HepG2 (cell line): ENCODE measurements at regions not wholly inside any gene's neighbourhood (a gene's known extent, or its start where the extent isn't known, plus 50 kb on each side); places are given as distances from the start of the nearest gene placed in this dataset.

Source experiments
- CHD4 ChIP-seq: fragments of 200-600 bp; sonication (generic); IDR thresholded peaks from 2 replicates; pipeline ENCODE4 v1.7.0; 2017; ENCODE audit warnings: mild to moderate bottlenecking, low read length, borderline replicate concordance
- EP300 ChIP-seq, 3 experiments: sonication (generic) in 1 of 3; formaldehyde crosslinking in 1 of 3; IDR thresholded peaks; 2 replicates each; pipeline versions ENCODE4 v1.5.1 to v1.6.1; 2011 to 2020; ENCODE audit warnings: low read depth in 2 of 3, low read length in 2 of 3, borderline replicate concordance in 1 of 3, improper control_type of control experiment in 1 of 3, mild to moderate bottlenecking in 1 of 3, missing genetic modification reagents in 1 of 3, moderate library complexity in 1 of 3
- ETV5 ChIP-seq: IDR thresholded peaks from 2 replicates; pipeline ENCODE4 v1.6.1; 2018; ENCODE audit warnings: missing biosample characterization, missing genetic modification reagents, inconsistent platforms, borderline replicate concordance
- HNRNPUL1 ChIP-seq: fragments of 200-400 bp; formaldehyde crosslinking; IDR thresholded peaks from 2 replicates; pipeline ENCODE4 v1.6.1; 2017; ENCODE audit warnings: low read depth, mild to moderate bottlenecking, low read length, moderate library complexity
- KLF16 ChIP-seq, 2 experiments: sonication (generic) in 1 of 2; formaldehyde crosslinking in 1 of 2; IDR thresholded peaks; 2 replicates each; pipeline versions ENCODE4 v1.6.1 to v1.8.0; 2016 to 2023; ENCODE audit warnings: missing genetic modification reagents in 2 of 2, missing compliant biosample characterization in 1 of 2
- MBD4 ChIP-seq: IDR thresholded peaks from 2 replicates; pipeline ENCODE4 v1.6.1; 2012; ENCODE audit warnings: low read length, inconsistent platforms, borderline replicate concordance
- MTA3 ChIP-seq: sonication (generic); formaldehyde crosslinking; IDR thresholded peaks from 2 replicates; pipeline ENCODE4 v1.4.0; 2020; ENCODE audit warnings: missing genetic modification reagents
- NCOR1 ChIP-seq: fragments of 200-600 bp; sonication (generic); IDR thresholded peaks from 2 replicates; pipeline ENCODE4 v1.7.0; 2017; ENCODE audit warnings: antibody characterized with exemption, low read length, borderline replicate concordance
- NFIC ChIP-seq: IDR thresholded peaks from 2 replicates; pipeline ENCODE4 v1.6.1; 2012; ENCODE audit warnings: mild to moderate bottlenecking, low read length, inconsistent platforms
- NKX3-1 ChIP-seq: sonication (generic); formaldehyde crosslinking; IDR thresholded peaks from 2 replicates; pipeline ENCODE4 v1.5.0; 2020; ENCODE audit warnings: missing genetic modification reagents
- PHF20 ChIP-seq: sonication (generic); formaldehyde crosslinking; IDR thresholded peaks from 2 replicates; pipeline ENCODE4 v1.5.0; 2020; ENCODE audit warnings: mild to moderate bottlenecking, missing genetic modification reagents
- RFXAP ChIP-seq: sonication (generic); formaldehyde crosslinking; IDR thresholded peaks from 2 replicates; pipeline ENCODE4 v1.4.0; 2020; ENCODE audit warnings: missing genetic modification reagents, borderline replicate concordance
- SRF ChIP-seq: IDR thresholded peaks from 2 replicates; pipeline ENCODE4 v1.6.1; 2011; ENCODE audit warnings: mild to moderate bottlenecking, low read depth, low read length, moderate library complexity
- STAG1 ChIP-seq: sonication (generic); formaldehyde crosslinking; IDR thresholded peaks from 2 replicates; pipeline ENCODE4 v1.4.0; 2020; ENCODE audit warnings: missing genetic modification reagents
- TARDBP ChIP-seq: sonication (generic); formaldehyde crosslinking; IDR thresholded peaks from 2 replicates; pipeline ENCODE4 v1.8.0; 2022; ENCODE audit warnings: mild to moderate bottlenecking, missing genetic modification reagents
- ZBTB7B ChIP-seq: sonication (generic); formaldehyde crosslinking; IDR thresholded peaks from 2 replicates; pipeline ENCODE4 v1.4.0; 2020; ENCODE audit warnings: missing genetic modification reagents
- ZFYVE20 ChIP-seq: sonication (generic); formaldehyde crosslinking; IDR thresholded peaks from 2 replicates; pipeline ENCODE4 v1.8.0; 2023; ENCODE audit warnings: low read depth, mild to moderate bottlenecking, moderate library complexity, missing genetic modification reagents, borderline replicate concordance
- ZNF10 ChIP-seq: sonication (generic); formaldehyde crosslinking; IDR thresholded peaks from 2 replicates; pipeline ENCODE4 v1.4.0; 2020; ENCODE audit warnings: mild to moderate bottlenecking, low read depth, missing genetic modification reagents, borderline replicate concordance
- ZNF652 ChIP-seq: IDR thresholded peaks from 2 replicates; pipeline ENCODE4 v1.6.1; 2016; ENCODE audit warnings: low read depth, borderline replicate concordance
- ZNF790 ChIP-seq: sonication (generic); formaldehyde crosslinking; IDR thresholded peaks from 2 replicates; pipeline ENCODE4 v1.8.0; 2022; ENCODE audit warnings: missing genetic modification reagents, mild to moderate bottlenecking, borderline replicate concordance
- ZNF879 ChIP-seq: sonication (generic); formaldehyde crosslinking; IDR thresholded peaks from 2 replicates; pipeline ENCODE4 v1.8.1; 2023; ENCODE audit warnings: missing genetic modification reagents
- TF ChIP-seq, protein P1 (sequence below): sonication (generic); formaldehyde crosslinking; conservative IDR thresholded peaks from 2 replicates; pipeline ENCODE4 v1.4.0; 2020; ENCODE audit warnings: mild to moderate bottlenecking, missing genetic modification reagents, moderate library complexity
- TF ChIP-seq, protein P2 (sequence below): sonication (generic); formaldehyde crosslinking; IDR thresholded peaks from 2 replicates; pipeline ENCODE4 v1.4.0; 2020; ENCODE audit warnings: missing genetic modification reagents

DNA sequence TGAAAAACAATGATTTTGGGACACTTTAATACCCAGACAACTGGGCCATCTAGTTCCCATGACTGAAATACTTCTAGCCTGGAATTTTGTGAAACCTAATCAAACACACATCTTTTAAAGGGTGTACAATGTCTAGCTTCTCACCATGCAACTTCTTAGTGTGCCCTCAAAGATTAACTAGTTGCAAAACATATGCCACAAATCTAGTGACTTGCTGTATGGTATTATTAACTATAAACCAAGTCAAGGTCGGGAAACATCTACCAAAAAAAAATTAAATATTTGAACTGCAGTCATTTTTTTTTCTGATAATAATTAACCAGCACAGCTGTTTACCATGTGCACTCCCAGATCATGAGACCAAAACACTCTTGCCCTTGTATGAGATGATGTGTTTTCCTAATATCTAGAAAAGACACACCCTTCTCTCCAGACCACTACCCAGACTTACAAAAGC lies 171.8 kb upstream of the FOXN3 start (continued):
- TF ChIP-seq NFIC (peak; percentile 67; the same call in 1 of the 2 replicates), NKX3-1 (0 out of 2 replicates have a peak, but pooled peaks have one; percentile 55), ZFYVE20 (CRISPR knock-in tag) (no peak), ZNF790 (CRISPR knock-in tag) (no peak), MTA3 (no peak), CHD4 (peak; percentile 24; the same call in 1 of the 2 replicates), RFXAP (no peak), HNRNPUL1 (peak; percentile 78), ZNF10 (CRISPR knock-in tag) (no peak), PHF20 (CRISPR knock-in tag) (no peak), ETV5 (no peak), KLF16 (CRISPR knock-in tag; IDR thresholded peaks at IDR 0.05) (peak in 1 of 2 experiments; percentile 46; a peak in 1 of 4 replicates), SRF (no peak), ZNF652 (CRISPR knock-in tag) (peak; percentile 39; the same call in 1 of the 2 replicates), MBD4 (no peak), TARDBP (CRISPR knock-in tag) (0 out of 2 replicates have a peak, but pooled peaks have one; percentile 30), NCOR1 (peak; percentile 45; the same call in 1 of the 2 replicates), STAG1 (CRISPR knock-in tag) (peak; percentile 19), ZNF879 (no peak), EP300 (IDR thresholded peaks at IDR 0.05; ENCODE audit: low read depth in 2 of 2, low read length in 2 of 2) (peak in 1 of 2 experiments; percentile 88; a peak in 2 of 4 replicates), EP300 (CRISPR knock-in tag; IDR thresholded peaks at IDR 0.05; ENCODE audit: borderline replicate concordance) (no peak), ZBTB7B (CRISPR knock-in tag) (no peak)
- TF ChIP-seq, protein P1, sequence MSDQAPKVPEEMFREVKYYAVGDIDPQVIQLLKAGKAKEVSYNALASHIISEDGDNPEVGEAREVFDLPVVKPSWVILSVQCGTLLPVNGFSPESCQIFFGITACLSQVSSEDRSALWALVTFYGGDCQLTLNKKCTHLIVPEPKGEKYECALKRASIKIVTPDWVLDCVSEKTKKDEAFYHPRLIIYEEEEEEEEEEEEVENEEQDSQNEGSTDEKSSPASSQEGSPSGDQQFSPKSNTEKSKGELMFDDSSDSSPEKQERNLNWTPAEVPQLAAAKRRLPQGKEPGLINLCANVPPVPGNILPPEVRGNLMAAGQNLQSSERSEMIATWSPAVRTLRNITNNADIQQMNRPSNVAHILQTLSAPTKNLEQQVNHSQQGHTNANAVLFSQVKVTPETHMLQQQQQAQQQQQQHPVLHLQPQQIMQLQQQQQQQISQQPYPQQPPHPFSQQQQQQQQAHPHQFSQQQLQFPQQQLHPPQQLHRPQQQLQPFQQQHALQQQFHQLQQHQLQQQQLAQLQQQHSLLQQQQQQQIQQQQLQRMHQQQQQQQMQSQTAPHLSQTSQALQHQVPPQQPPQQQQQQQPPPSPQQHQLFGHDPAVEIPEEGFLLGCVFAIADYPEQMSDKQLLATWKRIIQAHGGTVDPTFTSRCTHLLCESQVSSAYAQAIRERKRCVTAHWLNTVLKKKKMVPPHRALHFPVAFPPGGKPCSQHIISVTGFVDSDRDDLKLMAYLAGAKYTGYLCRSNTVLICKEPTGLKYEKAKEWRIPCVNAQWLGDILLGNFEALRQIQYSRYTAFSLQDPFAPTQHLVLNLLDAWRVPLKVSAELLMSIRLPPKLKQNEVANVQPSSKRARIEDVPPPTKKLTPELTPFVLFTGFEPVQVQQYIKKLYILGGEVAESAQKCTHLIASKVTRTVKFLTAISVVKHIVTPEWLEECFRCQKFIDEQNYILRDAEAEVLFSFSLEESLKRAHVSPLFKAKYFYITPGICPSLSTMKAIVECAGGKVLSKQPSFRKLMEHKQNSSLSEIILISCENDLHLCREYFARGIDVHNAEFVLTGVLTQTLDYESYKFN (CRISPR knock-in tag): peak; percentile 73
- TF ChIP-seq, protein P2, sequence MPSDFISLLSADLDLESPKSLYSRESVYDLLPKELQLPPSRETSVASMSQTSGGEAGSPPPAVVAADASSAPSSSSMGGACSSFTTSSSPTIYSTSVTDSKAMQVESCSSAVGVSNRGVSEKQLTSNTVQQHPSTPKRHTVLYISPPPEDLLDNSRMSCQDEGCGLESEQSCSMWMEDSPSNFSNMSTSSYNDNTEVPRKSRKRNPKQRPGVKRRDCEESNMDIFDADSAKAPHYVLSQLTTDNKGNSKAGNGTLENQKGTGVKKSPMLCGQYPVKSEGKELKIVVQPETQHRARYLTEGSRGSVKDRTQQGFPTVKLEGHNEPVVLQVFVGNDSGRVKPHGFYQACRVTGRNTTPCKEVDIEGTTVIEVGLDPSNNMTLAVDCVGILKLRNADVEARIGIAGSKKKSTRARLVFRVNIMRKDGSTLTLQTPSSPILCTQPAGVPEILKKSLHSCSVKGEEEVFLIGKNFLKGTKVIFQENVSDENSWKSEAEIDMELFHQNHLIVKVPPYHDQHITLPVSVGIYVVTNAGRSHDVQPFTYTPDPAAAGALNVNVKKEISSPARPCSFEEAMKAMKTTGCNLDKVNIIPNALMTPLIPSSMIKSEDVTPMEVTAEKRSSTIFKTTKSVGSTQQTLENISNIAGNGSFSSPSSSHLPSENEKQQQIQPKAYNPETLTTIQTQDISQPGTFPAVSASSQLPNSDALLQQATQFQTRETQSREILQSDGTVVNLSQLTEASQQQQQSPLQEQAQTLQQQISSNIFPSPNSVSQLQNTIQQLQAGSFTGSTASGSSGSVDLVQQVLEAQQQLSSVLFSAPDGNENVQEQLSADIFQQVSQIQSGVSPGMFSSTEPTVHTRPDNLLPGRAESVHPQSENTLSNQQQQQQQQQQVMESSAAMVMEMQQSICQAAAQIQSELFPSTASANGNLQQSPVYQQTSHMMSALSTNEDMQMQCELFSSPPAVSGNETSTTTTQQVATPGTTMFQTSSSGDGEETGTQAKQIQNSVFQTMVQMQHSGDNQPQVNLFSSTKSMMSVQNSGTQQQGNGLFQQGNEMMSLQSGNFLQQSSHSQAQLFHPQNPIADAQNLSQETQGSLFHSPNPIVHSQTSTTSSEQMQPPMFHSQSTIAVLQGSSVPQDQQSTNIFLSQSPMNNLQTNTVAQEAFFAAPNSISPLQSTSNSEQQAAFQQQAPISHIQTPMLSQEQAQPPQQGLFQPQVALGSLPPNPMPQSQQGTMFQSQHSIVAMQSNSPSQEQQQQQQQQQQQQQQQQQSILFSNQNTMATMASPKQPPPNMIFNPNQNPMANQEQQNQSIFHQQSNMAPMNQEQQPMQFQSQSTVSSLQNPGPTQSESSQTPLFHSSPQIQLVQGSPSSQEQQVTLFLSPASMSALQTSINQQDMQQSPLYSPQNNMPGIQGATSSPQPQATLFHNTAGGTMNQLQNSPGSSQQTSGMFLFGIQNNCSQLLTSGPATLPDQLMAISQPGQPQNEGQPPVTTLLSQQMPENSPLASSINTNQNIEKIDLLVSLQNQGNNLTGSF (CRISPR knock-in tag): no peak
